HEK293 (cell line): ENCODE measurements at regions not wholly inside any gene's neighbourhood (a gene's known extent, or its start where the extent isn't known, plus 50 kb on each side); places are given as distances from the start of the nearest gene placed in this dataset.

Experiments
- CTCF ChIA-PET: fragments of 350-600 bp; formaldehyde crosslinking; extraction: SDS; loops from one replicate; lab custom pipeline; 2021; ENCODE audit warnings: antibody characterized with exemption; lab: Yijun Ruan, JAX
- POLR2A ChIA-PET: fragments of 300-600 bp; formaldehyde crosslinking; extraction: SDS; loops from one replicate; lab custom pipeline; 2020; ENCODE audit warnings: antibody characterized with exemption, inconsistent platforms; lab: Yijun Ruan, JAX
- H3K27ac ChIP-seq: fragments of 200-500 bp; sonication (Bioruptor generic); 2 replicates; pipeline ENCODE4 v1.5.1; 2014; ENCODE audit warnings: low read depth, low read length, control low read depth, inconsistent platforms; ENCODE audit errors: extremely low read depth
- H3K36me3 ChIP-seq, 2 experiments: fragments of 200-500 bp in 1 of 2; sonication (Bioruptor generic) in 1 of 2; 1 replicate in 1 of 2; 2 replicates in 1 of 2; pipeline ENCODE4 v1.5.1; 2014 to 2017; ENCODE audit warnings: inconsistent platforms in 2 of 2, low read length in 2 of 2; ENCODE audit not compliant: control insufficient read depth in 2 of 2, insufficient read depth in 1 of 2
- H3K4me1 ChIP-seq: fragments of 200-500 bp; sonication (Bioruptor generic); 2 replicates; pipeline ENCODE4 v1.5.1; 2014; ENCODE audit warnings: mild to moderate bottlenecking, low read length, inconsistent platforms; ENCODE audit not compliant: control insufficient read depth, insufficient read depth
- H3K4me3 ChIP-seq: 2 replicates; pipeline ENCODE4 v1.5.1; 2011; ENCODE audit warnings: low read depth, mild to moderate bottlenecking, control low read depth, low read length, moderate library complexity
- H3K9me3 ChIP-seq: fragments of 200-500 bp; sonication (Bioruptor generic); 2 replicates; pipeline ENCODE4 v1.5.1; 2014; ENCODE audit warnings: low read depth, low read length, inconsistent platforms; ENCODE audit not compliant: control insufficient read depth, insufficient read depth
- BCL11B ChIP-seq: fragments of 450-650 bp; formaldehyde crosslinking; IDR thresholded peaks from 2 replicates; pipeline ENCODE4 v1.5.1; 2016; ENCODE audit warnings: low read depth, missing biosample characterization, missing genetic modification characterization
- EGR2 ChIP-seq: fragments of 450-650 bp; formaldehyde crosslinking; IDR thresholded peaks from 2 replicates; pipeline ENCODE4 v1.5.1; 2016; ENCODE audit warnings: low read depth, missing biosample characterization, missing genetic modification characterization
- KLF16 ChIP-seq: fragments of 450-650 bp; formaldehyde crosslinking; IDR thresholded peaks from 2 replicates; pipeline ENCODE4 v1.5.1; 2017; ENCODE audit warnings: missing biosample characterization, missing genetic modification characterization
- KLF7 ChIP-seq: fragments of 450-650 bp; formaldehyde crosslinking; IDR thresholded peaks from 2 replicates; pipeline ENCODE4 v1.5.1; 2016; ENCODE audit warnings: missing biosample characterization, missing genetic modification characterization, borderline replicate concordance
- PRDM1 ChIP-seq: fragments of 450-650 bp; formaldehyde crosslinking; IDR thresholded peaks from 2 replicates; pipeline ENCODE4; 2016; ENCODE audit warnings: missing biosample characterization, missing genetic modification characterization
- RBAK ChIP-seq: fragments of 450-650 bp; formaldehyde crosslinking; IDR thresholded peaks from 2 replicates; pipeline ENCODE4 v1.5.1; 2016; ENCODE audit warnings: missing biosample characterization, missing genetic modification characterization
- SP3 ChIP-seq: fragments of 450-650 bp; formaldehyde crosslinking; IDR thresholded peaks from 2 replicates; pipeline ENCODE4 v1.5.1; 2016; ENCODE audit warnings: missing biosample characterization, missing genetic modification characterization
- ZBTB44 ChIP-seq: fragments of 450-650 bp; IDR thresholded peaks from 2 replicates; pipeline ENCODE4 v1.5.1; 2018; ENCODE audit warnings: missing biosample characterization, mild to moderate bottlenecking, missing genetic modification characterization
- ZNF133 ChIP-seq: fragments of 450-650 bp; formaldehyde crosslinking; IDR thresholded peaks from 2 replicates; pipeline ENCODE4 v1.5.1; 2016; ENCODE audit warnings: missing biosample characterization, missing genetic modification characterization
- ZNF239 ChIP-seq: fragments of 450-650 bp; formaldehyde crosslinking; IDR thresholded peaks from 2 replicates; pipeline ENCODE4 v1.5.1; 2016; ENCODE audit warnings: missing biosample characterization, missing genetic modification characterization
- ZNF24 ChIP-seq: fragments of 450-650 bp; formaldehyde crosslinking; IDR thresholded peaks from 2 replicates; pipeline ENCODE4 v1.5.1; 2016; ENCODE audit warnings: missing biosample characterization, missing genetic modification characterization
- ZNF626 ChIP-seq: fragments of 450-650 bp; sonication (Bioruptor Pico); formaldehyde crosslinking; IDR thresholded peaks from 2 replicates; pipeline ENCODE4 v1.5.1; 2018; ENCODE audit warnings: missing biosample characterization, missing genetic modification characterization, inconsistent platforms
- ZNF639 ChIP-seq: fragments of 450-650 bp; formaldehyde crosslinking; IDR thresholded peaks from 2 replicates; pipeline ENCODE4 v1.5.1; 2016; ENCODE audit warnings: missing biosample characterization, missing genetic modification characterization
- ZNF664 ChIP-seq: fragments of 450-650 bp; formaldehyde crosslinking; IDR thresholded peaks from 2 replicates; pipeline ENCODE4 v1.5.1; 2016; ENCODE audit warnings: missing biosample characterization, missing genetic modification characterization
- ZNF785 ChIP-seq: fragments of 450-650 bp; formaldehyde crosslinking; IDR thresholded peaks from 2 replicates; pipeline ENCODE4 v1.5.1; 2016; ENCODE audit warnings: missing biosample characterization, missing genetic modification characterization
- ZNF791 ChIP-seq: fragments of 450-650 bp; formaldehyde crosslinking; IDR thresholded peaks from 2 replicates; pipeline ENCODE4 v1.5.1; 2016; ENCODE audit warnings: missing biosample characterization, missing genetic modification characterization
- ZSCAN16 ChIP-seq: fragments of 450-650 bp; formaldehyde crosslinking; IDR thresholded peaks from 2 replicates; pipeline ENCODE4 v1.5.1; 2016; ENCODE audit warnings: missing biosample characterization, missing genetic modification characterization
- TF ChIP-seq, protein P1 (sequence below): fragments of 450-650 bp; formaldehyde crosslinking; IDR thresholded peaks from 2 replicates; pipeline ENCODE4 v1.5.1; 2016; ENCODE audit warnings: missing biosample characterization, missing genetic modification characterization
- TF ChIP-seq, protein P2 (sequence below): fragments of 450-650 bp; formaldehyde crosslinking; IDR thresholded peaks from 2 replicates; pipeline ENCODE4 v1.5.1; 2017; ENCODE audit warnings: missing biosample characterization, missing genetic modification characterization
- TF ChIP-seq, protein P3 (sequence below): fragments of 450-650 bp; formaldehyde crosslinking; conservative IDR thresholded peaks from 2 replicates; pipeline ENCODE4 v1.5.1; 2016; ENCODE audit warnings: low read depth, missing biosample characterization, missing genetic modification characterization
- TF ChIP-seq, protein P4 (sequence below): fragments of 450-650 bp; formaldehyde crosslinking; optimal IDR thresholded peaks from 2 replicates; pipeline ENCODE3; 2016; ENCODE audit warnings: missing biosample characterization, mild to moderate bottlenecking, missing genetic modification characterization

GRCh38 chr4:45363931-45364330 lies 637.6 kb upstream of the GNPDA2 start:
- POLR2A ChIA-PET = no interaction called here
- Histone ChIP-seq H3K4me1 (no peaks in the 10 kb centered on the region), H3K27ac (no peak overlapping the region), H3K4me3 (no peak overlapping the region), H3K9me3 (no peaks in the 10 kb centered on the region), H3K36me3 (no peaks in the 10 kb centered on the region)
- no peak for TF ChIP-seq KLF16 (tag by site-specific recombination)
- TF ChIP-seq ZNF791 = no peak
- TF ChIP-seq RBAK = no peak
- no peak for TF ChIP-seq ZNF133 (tag by site-specific recombination)
- no peak for TF ChIP-seq ZNF785
- TF ChIP-seq ZNF639 (tag by site-specific recombination) = no peak
- TF ChIP-seq ZNF239 (tag by site-specific recombination) = no peak
- TF ChIP-seq, protein P1, sequence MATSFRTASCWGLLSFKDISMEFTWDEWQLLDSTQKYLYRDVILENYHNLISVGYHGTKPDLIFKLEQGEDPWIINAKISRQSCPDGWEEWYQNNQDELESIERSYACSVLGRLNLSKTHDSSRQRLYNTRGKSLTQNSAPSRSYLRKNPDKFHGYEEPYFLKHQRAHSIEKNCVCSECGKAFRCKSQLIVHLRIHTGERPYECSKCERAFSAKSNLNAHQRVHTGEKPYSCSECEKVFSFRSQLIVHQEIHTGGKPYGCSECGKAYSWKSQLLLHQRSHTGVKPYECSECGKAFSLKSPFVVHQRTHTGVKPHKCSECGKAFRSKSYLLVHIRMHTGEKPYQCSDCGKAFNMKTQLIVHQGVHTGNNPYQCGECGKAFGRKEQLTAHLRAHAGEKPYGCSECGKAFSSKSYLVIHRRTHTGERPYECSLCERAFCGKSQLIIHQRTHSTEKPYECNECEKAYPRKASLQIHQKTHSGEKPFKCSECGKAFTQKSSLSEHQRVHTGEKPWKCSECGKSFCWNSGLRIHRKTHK (tag by site-specific recombination) = no peak
- CTCF ChIA-PET = interaction anchor here (0.6 kb wide), 1 partner anchor 435 kb away, joined by 3 read pairs; no protein-coding TSS in a partner anchor

DNA sequence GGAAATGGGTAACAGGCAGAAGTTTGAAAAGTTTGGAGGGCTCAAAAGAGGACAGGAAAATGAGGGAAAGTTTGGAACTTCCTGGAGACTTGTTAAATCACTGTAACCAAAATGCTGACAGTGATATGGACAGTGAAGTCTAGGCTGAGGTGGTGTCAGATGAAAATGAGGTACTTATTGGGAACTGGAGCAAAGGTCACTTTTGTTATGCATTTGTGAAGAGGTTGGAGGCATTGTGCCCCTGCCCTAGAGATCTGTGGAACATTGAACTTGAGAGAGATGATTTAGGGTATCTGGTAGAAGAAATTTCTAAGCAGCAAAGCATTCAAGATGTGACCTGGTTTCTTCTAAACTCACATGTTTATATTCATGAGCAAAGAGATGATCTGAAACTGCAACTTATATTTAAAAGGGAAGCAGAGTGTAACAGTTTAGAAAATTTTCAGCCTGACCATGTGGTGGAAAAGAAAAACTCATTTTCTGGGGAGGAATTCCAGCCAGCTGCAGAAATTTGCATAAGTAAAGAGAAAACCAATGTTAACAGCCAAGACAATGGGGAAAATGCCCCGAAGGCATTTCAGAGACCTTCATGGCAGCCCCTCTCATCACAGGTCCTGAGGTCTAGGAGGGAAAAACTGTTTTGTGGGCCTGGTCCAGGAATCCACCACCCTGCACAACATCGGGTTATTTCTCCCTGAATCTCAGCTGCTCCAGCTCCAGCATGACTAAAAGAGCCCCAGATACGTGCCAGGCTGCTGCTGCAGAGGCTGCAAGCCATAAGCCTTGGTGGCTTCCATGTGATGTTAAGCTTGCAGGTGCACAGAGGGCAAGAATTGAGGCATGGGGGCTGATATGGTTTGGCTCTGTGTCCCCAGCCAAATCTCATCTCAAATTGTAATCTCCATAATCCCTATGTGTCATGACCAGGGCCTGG lies 632.5 kb upstream of the GNPDA2 start:
- ChIA-PET CTCF (no interaction called here), POLR2A (no interaction called here)
- H3K36me3 ChIP-seq = no peaks in the 10 kb centered on the region
- no peaks in the 10 kb centered on the region for H3K9me3 ChIP-seq
- H3K4me1 ChIP-seq = no peaks in the 10 kb centered on the region
- no peak overlapping the region for H3K4me3 ChIP-seq
- H3K27ac ChIP-seq = no peak overlapping the region
- TF ChIP-seq SP3 (no peak), ZNF24 (no peak), ZBTB44 (tag by site-specific recombination) (no peak), ZNF626 (tag by site-specific recombination) (no peak), KLF7 (tag by site-specific recombination) (no peak), PRDM1 (tag by site-specific recombination) (no peak), ZNF664 (tag by site-specific recombination) (no peak), EGR2 (tag by site-specific recombination) (no peak), BCL11B (no peak), ZSCAN16 (tag by site-specific recombination) (no peak)
- TF ChIP-seq, protein P2, sequence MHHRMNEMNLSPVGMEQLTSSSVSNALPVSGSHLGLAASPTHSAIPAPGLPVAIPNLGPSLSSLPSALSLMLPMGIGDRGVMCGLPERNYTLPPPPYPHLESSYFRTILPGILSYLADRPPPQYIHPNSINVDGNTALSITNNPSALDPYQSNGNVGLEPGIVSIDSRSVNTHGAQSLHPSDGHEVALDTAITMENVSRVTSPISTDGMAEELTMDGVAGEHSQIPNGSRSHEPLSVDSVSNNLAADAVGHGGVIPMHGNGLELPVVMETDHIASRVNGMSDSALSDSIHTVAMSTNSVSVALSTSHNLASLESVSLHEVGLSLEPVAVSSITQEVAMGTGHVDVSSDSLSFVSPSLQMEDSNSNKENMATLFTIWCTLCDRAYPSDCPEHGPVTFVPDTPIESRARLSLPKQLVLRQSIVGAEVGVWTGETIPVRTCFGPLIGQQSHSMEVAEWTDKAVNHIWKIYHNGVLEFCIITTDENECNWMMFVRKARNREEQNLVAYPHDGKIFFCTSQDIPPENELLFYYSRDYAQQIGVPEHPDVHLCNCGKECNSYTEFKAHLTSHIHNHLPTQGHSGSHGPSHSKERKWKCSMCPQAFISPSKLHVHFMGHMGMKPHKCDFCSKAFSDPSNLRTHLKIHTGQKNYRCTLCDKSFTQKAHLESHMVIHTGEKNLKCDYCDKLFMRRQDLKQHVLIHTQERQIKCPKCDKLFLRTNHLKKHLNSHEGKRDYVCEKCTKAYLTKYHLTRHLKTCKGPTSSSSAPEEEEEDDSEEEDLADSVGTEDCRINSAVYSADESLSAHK (tag by site-specific recombination) = no peak
- TF ChIP-seq, protein P3, sequence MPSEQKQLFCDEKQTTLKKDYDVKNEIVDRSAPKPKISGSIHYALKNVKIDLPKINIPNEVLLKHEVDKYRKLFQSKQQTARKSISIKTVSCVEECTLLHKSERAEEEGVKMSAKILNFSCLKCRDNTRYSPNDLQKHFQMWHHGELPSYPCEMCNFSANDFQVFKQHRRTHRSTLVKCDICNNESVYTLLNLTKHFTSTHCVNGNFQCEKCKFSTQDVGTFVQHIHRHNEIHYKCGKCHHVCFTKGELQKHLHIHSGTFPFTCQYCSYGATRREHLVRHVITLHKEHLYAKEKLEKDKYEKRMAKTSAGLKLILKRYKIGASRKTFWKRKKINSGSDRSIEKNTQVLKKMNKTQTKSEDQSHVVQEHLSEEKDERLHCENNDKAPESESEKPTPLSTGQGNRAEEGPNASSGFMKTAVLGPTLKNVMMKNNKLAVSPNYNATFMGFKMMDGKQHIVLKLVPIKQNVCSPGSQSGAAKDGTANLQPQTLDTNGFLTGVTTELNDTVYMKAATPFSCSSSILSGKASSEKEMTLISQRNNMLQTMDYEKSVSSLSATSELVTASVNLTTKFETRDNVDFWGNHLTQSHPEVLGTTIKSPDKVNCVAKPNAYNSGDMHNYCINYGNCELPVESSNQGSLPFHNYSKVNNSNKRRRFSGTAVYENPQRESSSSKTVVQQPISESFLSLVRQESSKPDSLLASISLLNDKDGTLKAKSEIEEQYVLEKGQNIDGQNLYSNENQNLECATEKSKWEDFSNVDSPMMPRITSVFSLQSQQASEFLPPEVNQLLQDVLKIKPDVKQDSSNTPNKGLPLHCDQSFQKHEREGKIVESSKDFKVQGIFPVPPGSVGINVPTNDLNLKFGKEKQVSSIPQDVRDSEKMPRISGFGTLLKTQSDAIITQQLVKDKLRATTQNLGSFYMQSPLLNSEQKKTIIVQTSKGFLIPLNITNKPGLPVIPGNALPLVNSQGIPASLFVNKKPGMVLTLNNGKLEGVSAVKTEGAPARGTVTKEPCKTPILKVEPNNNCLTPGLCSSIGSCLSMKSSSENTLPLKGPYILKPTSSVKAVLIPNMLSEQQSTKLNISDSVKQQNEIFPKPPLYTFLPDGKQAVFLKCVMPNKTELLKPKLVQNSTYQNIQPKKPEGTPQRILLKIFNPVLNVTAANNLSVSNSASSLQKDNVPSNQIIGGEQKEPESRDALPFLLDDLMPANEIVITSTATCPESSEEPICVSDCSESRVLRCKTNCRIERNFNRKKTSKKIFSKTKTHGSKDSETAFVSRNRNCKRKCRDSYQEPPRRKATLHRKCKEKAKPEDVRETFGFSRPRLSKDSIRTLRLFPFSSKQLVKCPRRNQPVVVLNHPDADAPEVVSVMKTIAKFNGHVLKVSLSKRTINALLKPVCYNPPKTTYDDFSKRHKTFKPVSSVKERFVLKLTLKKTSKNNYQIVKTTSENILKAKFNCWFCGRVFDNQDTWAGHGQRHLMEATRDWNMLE = no peak
- TF ChIP-seq, protein P4, sequence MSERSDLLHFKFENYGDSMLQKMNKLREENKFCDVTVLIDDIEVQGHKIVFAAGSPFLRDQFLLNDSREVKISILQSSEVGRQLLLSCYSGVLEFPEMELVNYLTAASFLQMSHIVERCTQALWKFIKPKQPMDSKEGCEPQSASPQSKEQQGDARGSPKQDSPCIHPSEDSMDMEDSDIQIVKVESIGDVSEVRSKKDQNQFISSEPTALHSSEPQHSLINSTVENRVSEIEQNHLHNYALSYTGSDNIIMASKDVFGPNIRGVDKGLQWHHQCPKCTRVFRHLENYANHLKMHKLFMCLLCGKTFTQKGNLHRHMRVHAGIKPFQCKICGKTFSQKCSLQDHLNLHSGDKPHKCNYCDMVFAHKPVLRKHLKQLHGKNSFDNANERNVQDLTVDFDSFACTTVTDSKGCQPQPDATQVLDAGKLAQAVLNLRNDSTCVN (tag by site-specific recombination) = no peak
